Natural killer cell (primary cell): ENCODE measurements at regions not wholly inside any gene's neighbourhood (a gene's known extent, or its start where the extent isn't known, plus 50 kb on each side); places are given as distances from the start of the nearest gene placed in this dataset.
A peak's percentile ranks its signal among the peaks of the same experiment; 100 is the strongest.

Experiments
- ATAC-seq, 3 donors: fragments of 150-1000 bp in 2 of 3; fragments of 200-7000 bp in 1 of 3; cut with Tn5 transposase; 1 replicate in 1 of 3; 2 replicates in 2 of 3; pipeline ENCODE4 v1.10.0; 2021; ENCODE audit warnings: mild to moderate bottlenecking in 2 of 3, moderate library complexity in 2 of 3
- DNase-seq, 2 donors: peaks; one replicate each; pipeline versions ENCODE4 v3.0.0 to v3.0.0-alpha.2; 2013 to 2021; ENCODE audit warnings: mixed read lengths in 1 of 2
- H3K27ac ChIP-seq: one replicate; pipeline ENCODE4 v1.5.1; 2013; ENCODE audit warnings: mild to moderate bottlenecking, low read length
- H3K27me3 ChIP-seq: one replicate; pipeline ENCODE4 v1.6.1; 2013; ENCODE audit warnings: low read length; ENCODE audit not compliant: control insufficient read depth, insufficient read depth
- H3K36me3 ChIP-seq: one replicate; pipeline ENCODE4 v1.6.1; 2013; ENCODE audit warnings: low read length; ENCODE audit not compliant: control insufficient read depth, insufficient read depth
- H3K4me1 ChIP-seq: one replicate; pipeline ENCODE4 v1.6.1; 2013; ENCODE audit warnings: low read length; ENCODE audit not compliant: control insufficient read depth, insufficient read depth
- H3K4me3 ChIP-seq: one replicate; pipeline ENCODE4 v1.5.1; 2013; ENCODE audit warnings: low read length
- H3K9me3 ChIP-seq: one replicate; pipeline ENCODE4 v1.6.1; 2013; ENCODE audit warnings: low read length; ENCODE audit not compliant: control insufficient read depth, insufficient read depth
- H3K27ac Mint-ChIP-seq, 2 donors: one replicate each; pipeline ENCODE4 v1.8.0; 2022; ENCODE audit warnings: mild to moderate bottlenecking in 2 of 2, mixed read lengths in 2 of 2, moderate library complexity in 1 of 2
- H3K27me3 Mint-ChIP-seq, 2 donors: one replicate each; pipeline ENCODE4 v1.8.0; 2022; ENCODE audit warnings: low read depth in 2 of 2, mixed read lengths in 2 of 2
- H3K36me3 Mint-ChIP-seq: one replicate; pipeline ENCODE4 v1.8.0; 2022; ENCODE audit warnings: mixed read lengths
- H3K4me1 Mint-ChIP-seq, 2 donors: one replicate each; pipeline ENCODE4 v1.8.0; 2022; ENCODE audit warnings: mixed read lengths in 2 of 2
- H3K4me3 Mint-ChIP-seq: one replicate; pipeline ENCODE4 v1.8.0; 2022; ENCODE audit warnings: mild to moderate bottlenecking, moderate library complexity, mixed read lengths
- H3K9me3 Mint-ChIP-seq, 2 donors: one replicate each; pipeline ENCODE4 v1.8.0; 2022; ENCODE audit warnings: mixed read lengths in 2 of 2
- WGBS: methylation state at CpG from one replicate; pipeline ENCODE4 v1.1.7; 2013; ENCODE audit warnings: missing lambda C conversion rate; ENCODE audit not compliant: insufficient coverage; 5-methylcytosine and 5-hydroxymethylcytosine counted together
- intact Hi-C: fragments of 100-400 bp; cut with micrococcal nuclease; formaldehyde crosslinking; loops from one replicate; pipeline ENCODE4 v1.14.2; 2022
- TF ChIP-seq, protein P1 (sequence below): fragments of 200-600 bp; IDR thresholded peaks from one replicate; pipeline ENCODE4 v1.8.0; 2022; ENCODE audit warnings: antibody characterized with exemption

- H3K4me3 Mint-ChIP-seq = no peak overlapping the region
- no peaks in the 10 kb centered on the region for H3K4me1 ChIP-seq
- no peaks in the 10 kb centered on the region for H3K36me3 Mint-ChIP-seq
- H3K9me3 ChIP-seq = no peaks in the 10 kb centered on the region
- H3K27ac Mint-ChIP-seq = no peak overlapping the region
- H3K36me3 ChIP-seq = no peaks in the 10 kb centered on the region
- H3K27me3 ChIP-seq = no peaks in the 10 kb centered on the region
- no peak overlapping the region for H3K27ac ChIP-seq
- peaks cover 0 to 5% of the 10 kb centered on the region in 2 donors for H3K27me3 Mint-ChIP-seq
- WGBS = 69% methylated on average over 4 of the region's 5 CpGs
- intact Hi-C loops = no loop called here
- DNase-seq (no peak), ATAC-seq (no peak)
- TF ChIP-seq, protein P1, sequence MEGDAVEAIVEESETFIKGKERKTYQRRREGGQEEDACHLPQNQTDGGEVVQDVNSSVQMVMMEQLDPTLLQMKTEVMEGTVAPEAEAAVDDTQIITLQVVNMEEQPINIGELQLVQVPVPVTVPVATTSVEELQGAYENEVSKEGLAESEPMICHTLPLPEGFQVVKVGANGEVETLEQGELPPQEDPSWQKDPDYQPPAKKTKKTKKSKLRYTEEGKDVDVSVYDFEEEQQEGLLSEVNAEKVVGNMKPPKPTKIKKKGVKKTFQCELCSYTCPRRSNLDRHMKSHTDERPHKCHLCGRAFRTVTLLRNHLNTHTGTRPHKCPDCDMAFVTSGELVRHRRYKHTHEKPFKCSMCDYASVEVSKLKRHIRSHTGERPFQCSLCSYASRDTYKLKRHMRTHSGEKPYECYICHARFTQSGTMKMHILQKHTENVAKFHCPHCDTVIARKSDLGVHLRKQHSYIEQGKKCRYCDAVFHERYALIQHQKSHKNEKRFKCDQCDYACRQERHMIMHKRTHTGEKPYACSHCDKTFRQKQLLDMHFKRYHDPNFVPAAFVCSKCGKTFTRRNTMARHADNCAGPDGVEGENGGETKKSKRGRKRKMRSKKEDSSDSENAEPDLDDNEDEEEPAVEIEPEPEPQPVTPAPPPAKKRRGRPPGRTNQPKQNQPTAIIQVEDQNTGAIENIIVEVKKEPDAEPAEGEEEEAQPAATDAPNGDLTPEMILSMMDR = no peak
- no peak overlapping the region for H3K4me3 ChIP-seq
- H3K4me1 Mint-ChIP-seq = no peaks in the 10 kb centered on the region
- no peaks in the 10 kb centered on the region for H3K9me3 Mint-ChIP-seq
Measured at GRCh38 chr18:75730249-75730648, 302.7 kb upstream of the SMIM21 start.

DNA sequence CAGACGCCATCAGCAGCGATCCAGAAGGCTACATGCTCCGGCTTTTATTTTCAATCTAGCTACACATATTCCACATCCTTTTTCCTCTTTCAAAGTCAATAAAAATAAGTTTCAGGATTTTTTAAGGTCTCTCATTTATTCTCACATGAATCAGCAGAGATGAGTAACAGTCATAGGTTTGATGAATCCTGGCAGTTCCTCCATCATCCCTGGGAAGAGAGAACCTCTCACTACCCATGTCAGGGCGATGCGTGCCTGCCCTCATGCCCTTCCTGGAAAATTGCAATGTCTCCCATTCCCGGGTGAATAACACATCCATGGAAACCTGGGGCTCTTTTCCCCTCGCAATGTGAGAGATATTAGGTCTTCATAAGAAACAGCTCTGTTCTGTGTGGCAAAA lies 301.1 kb upstream of the SMIM21 start:
- DNase-seq (no peak), ATAC-seq (no peak)
- TF ChIP-seq, protein P1 = no peak
- Mint-ChIP-seq H3K36me3 (no peaks in the 10 kb centered on the region), H3K27ac (no peak overlapping the region), H3K4me3 (no peak overlapping the region), H3K4me1 (no peaks in the 10 kb centered on the region), H3K27me3 (peaks cover 0 to 7% of the 10 kb centered on the region in 2 donors), H3K9me3 (no peaks in the 10 kb centered on the region)
- no peaks in the 10 kb centered on the region for H3K36me3 ChIP-seq
- intact Hi-C loops = no loop called here
- H3K27me3 ChIP-seq = no peaks in the 10 kb centered on the region
- H3K4me1 ChIP-seq = no peaks in the 10 kb centered on the region
- no peaks in the 10 kb centered on the region for H3K9me3 ChIP-seq
- 86% methylated on average over 7 of the region's 7 CpGs for WGBS
- no peak overlapping the region for H3K4me3 ChIP-seq
- H3K27ac ChIP-seq = no peak overlapping the region

GRCh38 chr18:75727456-75727855 lies 300.0 kb upstream of the SMIM21 start:
- H3K27ac ChIP-seq = no peak overlapping the region
- DNase-seq (peak in 1 of 2 donors; percentile 28), ATAC-seq (no peak)
- no peaks in the 10 kb centered on the region for H3K4me1 ChIP-seq
- no peaks in the 10 kb centered on the region for H3K36me3 ChIP-seq
- Mint-ChIP-seq H3K36me3 (no peaks in the 10 kb centered on the region), H3K27ac (no peak overlapping the region), H3K27me3 (peaks cover 0 to 9% of the 10 kb centered on the region in 2 donors), H3K9me3 (no peaks in the 10 kb centered on the region), H3K4me3 (no peak overlapping the region), H3K4me1 (no peaks in the 10 kb centered on the region)
- no peaks in the 10 kb centered on the region for H3K9me3 ChIP-seq
- H3K4me3 ChIP-seq = no peak overlapping the region
- WGBS = 68% methylated on average over 7 of the region's 7 CpGs
- TF ChIP-seq, protein P1 = no peak
- no peaks in the 10 kb centered on the region for H3K27me3 ChIP-seq
- intact Hi-C loops = no loop called here

- Mint-ChIP-seq H3K27ac (no peak overlapping the region), H3K4me1 (no peaks in the 10 kb centered on the region), H3K4me3 (no peak overlapping the region), H3K9me3 (peaks cover 2 to 3% of the 10 kb centered on the region in 2 donors), H3K27me3 (peaks cover 0 to 7% of the 10 kb centered on the region in 2 donors), H3K36me3 (no peaks in the 10 kb centered on the region)
- no peaks in the 10 kb centered on the region for H3K36me3 ChIP-seq
- no peaks in the 10 kb centered on the region for H3K9me3 ChIP-seq
- intact Hi-C loops = no loop called here
- no peak overlapping the region for H3K4me3 ChIP-seq
- 83% methylated on average over 9 of the region's 10 CpGs for WGBS
- H3K27me3 ChIP-seq = no peaks in the 10 kb centered on the region
- H3K4me1 ChIP-seq = no peaks in the 10 kb centered on the region
- no peak for ATAC-seq
- TF ChIP-seq, protein P1 = no peak
- DNase-seq = no peak
- H3K27ac ChIP-seq = no peak overlapping the region
Measured at GRCh38 chr18:75723521-75724340, 296.2 kb upstream of the SMIM21 start.
